K562 (cell line): ENCODE measurements at regions not wholly inside any gene's neighbourhood (a gene's known extent, or its start where the extent isn't known, plus 50 kb on each side); places are given as distances from the start of the nearest gene placed in this dataset.

ENCODE experiments used
- ATAC-seq: fragments of 200-7000 bp; cut with Tn5 transposase; 3 replicates; pipeline ENCODE4 v1.9.1; 2020; ENCODE audit warnings: moderate library complexity
- BruUV-seq: library from RNA; stranded (reverse); fragments of 400-500 nt; replicated peaks from 2 replicates; lab custom pipeline; 2021; lab: Mats Ljungman, UMichigan
- CTCF ChIA-PET: fragments of 300-600 bp; formaldehyde crosslinking; extraction: SDS; loops from one replicate; lab custom pipeline; 2021; ENCODE audit warnings: low intra/inter-chr PET ratio; lab: Yijun Ruan, JAX
- POLR2A ChIA-PET: fragments of 300-600, 350-650 bp; sonication (Branson Sonifier 250); formaldehyde crosslinking; extraction: SDS; loops from one replicate; lab custom pipeline; 2021; ENCODE audit warnings: antibody characterized with exemption, inconsistent platforms; lab: Yijun Ruan, JAX
- DNase-seq, 4 experiments: peaks; one replicate each; pipeline versions ENCODE4 v3.0.0 to v3.0.0-alpha.2; 2011 to 2018; ENCODE audit warnings: low spot score in 3 of 4, mixed read lengths in 3 of 4; ENCODE audit errors: extremely low read depth in 1 of 4
- FAIRE-seq: peaks from 2 replicates; lab custom pipeline; 2011; peaks lifted over from hg19 to GRCh38; lab: Jason Lieb, UNC
- H2AFZ ChIP-seq: 2 replicates; pipeline ENCODE4 v1.6.0; 2011; ENCODE audit warnings: low read depth, low read length, control low read depth, inconsistent platforms
- H3K27ac ChIP-seq: fragments of 200-600 bp; 3 replicates; pipeline ENCODE4 v1.8.0; 2011; ENCODE audit warnings: low read depth, mild to moderate bottlenecking, control low read depth, inconsistent platforms, low read length, moderate library complexity, mixed read lengths; ENCODE audit errors: extremely low read depth
- H3K27me3 ChIP-seq, 2 experiments: fragments of 300-600 bp in 1 of 2; 2 replicates in 1 of 2; 3 replicates in 1 of 2; pipeline versions ENCODE4 v1.6.0 to v1.8.0; 2011; ENCODE audit warnings: inconsistent platforms in 2 of 2, low read length in 2 of 2, mild to moderate bottlenecking in 1 of 2, mixed read lengths in 1 of 2, moderate library complexity in 1 of 2; ENCODE audit not compliant: control insufficient read depth in 2 of 2, insufficient read depth in 2 of 2
- H3K36me3 ChIP-seq: fragments of 300-600 bp; 3 replicates; pipeline ENCODE4 v1.8.0; 2011; ENCODE audit warnings: mild to moderate bottlenecking, low read length, inconsistent platforms; ENCODE audit not compliant: control insufficient read depth, insufficient read depth
- H3K4me1 ChIP-seq, 2 experiments: fragments of 200-600 bp in 1 of 2; replicated peaks in 1 of 2; 2 replicates in 1 of 2; 3 replicates in 1 of 2; pipeline versions ENCODE4 v1.5.1 to v1.8.0; 2011; ENCODE audit warnings: inconsistent platforms in 2 of 2, low read length in 2 of 2, mild to moderate bottlenecking in 1 of 2, mixed read lengths in 1 of 2, moderate library complexity in 1 of 2; ENCODE audit not compliant: control insufficient read depth in 2 of 2, insufficient read depth in 2 of 2
- H3K4me2 ChIP-seq: 2 replicates; pipeline ENCODE4 v1.6.1; 2011; ENCODE audit warnings: low read length, control low read depth, inconsistent platforms, mixed read lengths; ENCODE audit not compliant: insufficient read depth
- H3K4me3 ChIP-seq: fragments of 200-600 bp; sonication (generic), shearing (Covaris generic); 2 replicates; pipeline ENCODE4 v1.5.1; 2016; ENCODE audit warnings: control low read depth, inconsistent platforms
- H3K79me2 ChIP-seq: fragments of 200-600 bp; 3 replicates; pipeline ENCODE4 v1.8.0; 2011; ENCODE audit warnings: low read length, inconsistent platforms; ENCODE audit not compliant: control insufficient read depth, insufficient read depth
- H3K9ac ChIP-seq, 2 experiments: 2 replicates each; pipeline versions ENCODE4 v1.6.0 to v1.6.1; 2011; ENCODE audit warnings: low read depth in 2 of 2, low read length in 2 of 2, control low read depth in 1 of 2, inconsistent platforms in 1 of 2, mild to moderate bottlenecking in 1 of 2, mixed read lengths in 1 of 2; ENCODE audit not compliant: insufficient read depth in 1 of 2
- H3K9me1 ChIP-seq: one replicate; pipeline ENCODE4 v1.6.0; 2011; ENCODE audit warnings: inconsistent platforms, mild to moderate bottlenecking, low read length, moderate library complexity; ENCODE audit not compliant: control insufficient read depth, insufficient read depth
- H3K9me3 ChIP-seq: replicated peaks from 2 replicates; pipeline ENCODE4 v1.5.1; 2011; ENCODE audit warnings: low read depth, low read length, inconsistent platforms; ENCODE audit not compliant: control insufficient read depth, insufficient read depth
- H4K20me1 ChIP-seq: replicated peaks from 2 replicates; pipeline ENCODE4 v1.6.1; 2011; ENCODE audit warnings: low read length, inconsistent platforms, mixed read lengths; ENCODE audit not compliant: control insufficient read depth, insufficient read depth
- ASH1L ChIP-seq: fragments of 450-650 bp; IDR thresholded peaks from 2 replicates; pipeline ENCODE4 v1.6.1; 2018; ENCODE audit warnings: borderline replicate concordance, mild to moderate bottlenecking, low read depth; ENCODE audit not compliant: partially characterized antibody
- MIER1 ChIP-seq: fragments of 450-650 bp; IDR thresholded peaks from 2 replicates; pipeline ENCODE4 v1.6.1; 2016; ENCODE audit warnings: antibody characterized with exemption, mild to moderate bottlenecking, low read depth
- NFIC ChIP-seq: fragments of 450-650 bp; IDR thresholded peaks from 2 replicates; pipeline ENCODE4 v1.6.1; 2017; ENCODE audit warnings: mild to moderate bottlenecking, inconsistent platforms
- WGBS: fragments of 100-300 bp; shearing (Covaris generic); methylation state at CpG from one replicate; pipeline ENCODE4 v1.1.6; 2016; ENCODE audit warnings: low coverage, mixed read lengths; ENCODE audit not compliant: insufficient coverage; ENCODE audit errors: missing lambda C conversion rate; 5-methylcytosine and 5-hydroxymethylcytosine counted together
- in situ Hi-C: fragments of 300-500 bp; cut with MboI; formaldehyde crosslinking; loops from 4 replicates; pipeline ENCODE4 v1.15.0; 2018; ENCODE audit warnings: inconsistent platforms, mixed read lengths
- intact Hi-C: fragments of 100-400 bp; cut with micrococcal nuclease; formaldehyde crosslinking; loops from 2 replicates; pipeline ENCODE4 v1.14.2; 2022
- TF ChIP-seq, protein P1 (sequence below): fragments of 250-450 bp; sonication (Bioruptor Pico); IDR thresholded peaks from 2 replicates; pipeline ENCODE4 v1.9.0; 2021; ENCODE audit warnings: mild to moderate bottlenecking

DNA sequence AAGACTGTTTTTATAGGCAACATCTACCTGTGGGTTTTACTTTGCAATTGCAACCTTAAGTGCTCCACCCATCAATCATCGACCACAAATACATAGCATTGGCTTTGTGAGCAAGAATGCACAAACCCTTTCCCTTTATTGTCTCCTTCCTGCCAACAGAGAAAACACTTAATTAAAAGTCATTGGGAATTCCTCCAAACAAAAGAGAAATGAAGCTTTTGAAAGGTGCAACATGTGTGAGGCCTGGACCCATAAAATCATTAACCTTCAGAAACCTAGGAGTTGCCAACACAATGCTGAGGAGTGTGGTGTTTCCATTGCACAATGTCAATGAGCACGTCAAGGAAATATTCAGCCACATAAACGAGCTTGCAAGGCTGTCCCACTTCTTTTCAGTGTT lies 223.2 kb downstream of the BLID start:
- BruUV-seq = no TSS peak
- H3K9me3 ChIP-seq = no peaks in the 10 kb centered on the region; the same call in 1 of the 2 replicates
- DNase-seq (no peak), ATAC-seq (no peak), FAIRE-seq (no peak)
- no peaks in the 10 kb centered on the region for H3K9me1 ChIP-seq
- H3K4me2 ChIP-seq = no peak overlapping the region
- H4K20me1 ChIP-seq = no peaks in the 10 kb centered on the region
- H3K4me1 ChIP-seq = no peaks in the 10 kb centered on the region
- no peak for TF ChIP-seq ASH1L
- no peak for TF ChIP-seq MIER1
- no peaks in the 10 kb centered on the region for H3K36me3 ChIP-seq
- ChIA-PET POLR2A (no interaction called here), CTCF (no interaction called here)
- intact Hi-C loops = no loop called here
- in situ Hi-C loops = no loop called here
- H3K27me3 ChIP-seq = no peaks in the 10 kb centered on the region
- no peak overlapping the region for H3K4me3 ChIP-seq
- no peak overlapping the region for H3K9ac ChIP-seq
- no peak overlapping the region for H2AFZ ChIP-seq
- no peak overlapping the region for H3K27ac ChIP-seq
- no peaks in the 10 kb centered on the region for H3K79me2 ChIP-seq
- 0% methylated on average over 3 of the region's 3 CpGs for WGBS

DNA sequence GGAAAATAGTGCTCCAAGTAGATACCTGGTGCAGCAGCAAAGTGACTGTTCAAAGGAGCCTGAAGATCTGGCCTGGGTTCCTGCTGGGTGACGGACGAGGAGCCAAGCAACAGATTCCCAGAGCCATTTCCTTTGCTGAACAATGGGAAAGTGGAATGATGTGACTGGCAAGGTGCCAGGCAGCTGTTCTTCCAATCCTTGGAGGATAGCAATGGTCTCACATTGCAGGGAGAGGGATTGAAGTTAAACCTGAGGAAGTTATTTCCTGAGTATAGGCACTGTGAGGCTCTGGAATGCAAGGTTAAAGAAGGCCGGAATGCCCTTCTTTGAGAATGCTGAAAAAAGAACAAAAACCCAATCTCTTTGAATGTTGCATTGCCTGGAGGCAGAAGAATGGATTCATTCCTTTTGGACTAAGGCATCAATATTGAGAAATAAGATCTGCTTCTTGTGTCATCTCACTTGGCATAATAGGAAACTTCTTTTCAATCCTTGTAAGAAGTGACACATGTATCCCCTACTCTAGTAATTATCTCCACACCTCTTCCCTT lies 223.8 kb downstream of the BLID start:
- Histone ChIP-seq H3K9ac (no peak overlapping the region), H3K27ac (no peak overlapping the region), H3K79me2 (no peaks in the 10 kb centered on the region), H3K36me3 (no peaks in the 10 kb centered on the region), H3K4me1 (no peaks in the 10 kb centered on the region), H2AFZ (no peak overlapping the region), H3K27me3 (no peaks in the 10 kb centered on the region), H3K4me2 (no peak overlapping the region), H3K9me1 (no peaks in the 10 kb centered on the region), H3K4me3 (no peak overlapping the region), H3K9me3 (no peaks in the 10 kb centered on the region; the same call in 1 of the 2 replicates), H4K20me1 (no peaks in the 10 kb centered on the region)
- TF ChIP-seq, protein P1, sequence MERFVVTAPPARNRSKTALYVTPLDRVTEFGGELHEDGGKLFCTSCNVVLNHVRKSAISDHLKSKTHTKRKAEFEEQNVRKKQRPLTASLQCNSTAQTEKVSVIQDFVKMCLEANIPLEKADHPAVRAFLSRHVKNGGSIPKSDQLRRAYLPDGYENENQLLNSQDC (CRISPR knock-in tag) = no peak
- TF ChIP-seq NFIC = peak; percentile 16; the same call in 1 of the 2 replicates
- in situ Hi-C loops = no loop called here
- FAIRE-seq = no peak
- no peak for ATAC-seq
- intact Hi-C loops = no loop called here
- no TSS peak for BruUV-seq
- WGBS = 0% methylated on average over 3 of the region's 3 CpGs
- ChIA-PET POLR2A (no interaction called here), CTCF (no interaction called here)
- DNase-seq = no peak
